T-cell (primary cell): ENCODE measurements at regions not wholly inside any gene's neighbourhood (a gene's known extent, or its start where the extent isn't known, plus 50 kb on each side); places are given as distances from the start of the nearest gene placed in this dataset.

Source experiments
- ATAC-seq, 4 experiments: fragments of 200-7000 bp in 3 of 4; fragments of 150-1000 bp in 1 of 4; cut with Tn5 transposase; replicated peaks in 1 of 4; 1 replicate in 3 of 4; 2 replicates in 1 of 4; pipeline ENCODE4 v1.10.0; 2021; ENCODE audit warnings: moderate library complexity in 3 of 4, mild to moderate bottlenecking in 2 of 4, moderate number of reproducible peaks in 1 of 4
- CTCF ChIA-PET, 2 donors: fragments of 300-600 bp; sonication (Branson Sonifier 250); formaldehyde crosslinking; loops; one replicate each; lab custom pipeline; 2022; ENCODE audit warnings: antibody characterized with exemption in 2 of 2; lab: Charles Lee
- POLR2A ChIA-PET, 2 donors: fragments of 300-600 bp; sonication (Branson Sonifier 250); formaldehyde crosslinking; loops; one replicate each; lab custom pipeline; 2022; ENCODE audit warnings: antibody characterized with exemption in 2 of 2; lab: Charles Lee
- DNase-seq, 35 experiments: peaks; one replicate each; pipeline versions ENCODE4 v3.0.0 to v3.0.0-alpha.2; 2013 to 2023
- H3K27ac ChIP-seq: one replicate; pipeline ENCODE4 v1.5.1; 2013; ENCODE audit warnings: low read length
- H3K27me3 ChIP-seq, 2 experiments: replicated peaks in 1 of 2; 1 replicate in 1 of 2; 2 replicates in 1 of 2; pipeline versions ENCODE4 v1.6.1 to v1.7.0; 2013; ENCODE audit warnings: low read length in 1 of 2, mixed read lengths in 1 of 2; ENCODE audit not compliant: control insufficient read depth in 2 of 2, insufficient read depth in 2 of 2; ENCODE audit errors: extremely low read depth in 1 of 2
- H3K36me3 ChIP-seq, 2 donors: 1 replicate in 1 of 2; 2 replicates in 1 of 2; pipeline versions ENCODE4 v1.6.1 to v1.7.0; 2013; ENCODE audit warnings: low read length in 1 of 2; ENCODE audit not compliant: control insufficient read depth in 2 of 2, insufficient read depth in 1 of 2; ENCODE audit errors: extremely low read depth in 1 of 2
- H3K4me1 ChIP-seq, 2 experiments: 1 replicate in 1 of 2; 2 replicates in 1 of 2; pipeline versions ENCODE4 v1.6.1 to v1.7.0; 2013; ENCODE audit warnings: low read length in 2 of 2, mixed read lengths in 1 of 2; ENCODE audit not compliant: insufficient read depth in 2 of 2, control insufficient read depth in 1 of 2; ENCODE audit errors: extremely low read depth in 1 of 2
- H3K4me3 ChIP-seq, 2 donors: 1 replicate in 1 of 2; 2 replicates in 1 of 2; pipeline versions ENCODE4 v1.5.1 to v1.7.0; 2013; ENCODE audit warnings: mild to moderate bottlenecking in 2 of 2, low read length in 1 of 2, moderate library complexity in 1 of 2; ENCODE audit not compliant: control insufficient read depth in 1 of 2; ENCODE audit errors: extremely low read depth in 1 of 2
- H3K9me3 ChIP-seq: 2 replicates; pipeline ENCODE4 v1.7.0; 2013
- H3K27ac Mint-ChIP-seq, 2 donors: one replicate each; pipeline ENCODE4 v1.8.0; 2020 to 2021; ENCODE audit warnings: mild to moderate bottlenecking in 2 of 2, mixed read lengths in 2 of 2
- H3K27me3 Mint-ChIP-seq, 2 donors: one replicate each; pipeline ENCODE4 v1.8.0; 2021 to 2022; ENCODE audit warnings: mixed read lengths in 2 of 2
- H3K36me3 Mint-ChIP-seq: one replicate; pipeline ENCODE4 v1.8.0; 2021; ENCODE audit warnings: mixed read lengths
- H3K4me1 Mint-ChIP-seq, 3 donors: one replicate each; pipeline ENCODE4 v1.8.0; 2020 to 2022; ENCODE audit warnings: mixed read lengths in 3 of 3, mild to moderate bottlenecking in 1 of 3
- H3K4me3 Mint-ChIP-seq, 3 donors: one replicate each; pipeline ENCODE4 v1.8.0; 2020 to 2022; ENCODE audit warnings: mild to moderate bottlenecking in 3 of 3, mixed read lengths in 3 of 3, moderate library complexity in 3 of 3
- H3K9me3 Mint-ChIP-seq, 3 donors: one replicate each; pipeline ENCODE4 v1.8.0; 2020 to 2022; ENCODE audit warnings: mixed read lengths in 3 of 3
- WGBS: methylation state at CpG from one replicate; pipeline ENCODE4 v1.1.5; 2013; ENCODE audit warnings: missing lambda C conversion rate; ENCODE audit not compliant: insufficient coverage; 5-methylcytosine and 5-hydroxymethylcytosine counted together

DNA sequence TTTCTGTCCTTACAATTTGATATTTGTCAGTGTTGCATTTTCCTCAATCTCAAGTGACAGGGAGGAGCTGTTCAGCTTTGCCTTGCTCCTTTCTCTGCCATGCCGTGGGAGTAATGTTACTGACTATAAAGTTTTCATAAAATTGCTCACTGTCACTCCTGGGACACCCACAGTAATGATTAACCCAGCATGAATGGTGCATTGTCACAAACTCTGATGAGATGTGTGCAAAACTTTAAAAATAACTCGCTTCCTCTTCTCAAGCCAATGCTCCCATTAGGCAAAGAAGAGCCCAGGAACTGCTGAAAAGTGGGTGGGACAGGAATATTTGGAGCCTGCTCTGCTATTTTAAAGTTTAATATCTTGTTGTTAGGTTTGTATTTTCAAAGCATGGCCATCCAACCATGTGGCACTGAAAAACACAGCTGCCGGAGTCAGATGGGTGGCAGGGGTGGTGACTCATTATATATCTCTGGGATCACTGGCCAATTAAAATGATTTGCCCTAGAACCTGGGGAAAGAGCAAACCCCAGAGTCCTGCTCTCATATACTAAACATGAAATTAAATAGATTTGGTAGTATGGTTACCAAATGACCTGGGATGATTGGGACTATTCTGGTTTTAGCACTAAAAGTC lies 260.1 kb downstream of the BTBD3 start:
- POLR2A ChIA-PET = no interaction called here
- H3K4me1 Mint-ChIP-seq = no peaks in the 10 kb centered on the region

DNA sequence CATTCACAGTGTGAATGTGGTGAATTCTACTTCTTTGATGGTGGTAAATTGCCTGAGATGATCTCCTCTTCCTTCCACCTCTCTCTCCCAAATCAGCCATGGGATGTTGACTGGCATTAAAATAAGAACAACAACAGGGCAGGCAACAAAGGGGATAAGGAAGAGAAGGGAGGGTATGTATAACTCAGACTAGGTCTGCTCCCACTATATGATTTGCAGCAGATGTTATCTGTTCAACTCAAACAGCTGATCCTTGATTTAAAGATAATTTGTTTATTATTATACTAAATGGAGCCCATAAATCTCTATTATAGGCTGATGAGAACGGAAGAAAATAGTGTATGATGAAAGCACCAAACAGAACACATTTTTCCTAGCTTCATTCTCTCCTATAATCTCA lies 262.0 kb downstream of the BTBD3 start:
- Mint-ChIP-seq H3K27me3 (no peaks in the 10 kb centered on the region), H3K4me3 (no peak overlapping the region), H3K4me1 (no peaks in the 10 kb centered on the region), H3K9me3 (peaks cover 10 to 12% (median 12%) of the 10 kb centered on the region in 3 donors), H3K36me3 (no peaks in the 10 kb centered on the region), H3K27ac (no peak overlapping the region)
- Histone ChIP-seq H3K4me1 (no peaks in the 10 kb centered on the region), H3K27ac (no peak overlapping the region), H3K4me3 (no peak overlapping the region), H3K9me3 (no peaks in the 10 kb centered on the region), H3K36me3 (no peaks in the 10 kb centered on the region), H3K27me3 (no peaks in the 10 kb centered on the region)
- ATAC-seq (no peak), DNase-seq (no peak)
- ChIA-PET POLR2A (no interaction called here), CTCF (no interaction called here)
- WGBS = no CpG with 5 or more reads among the region's 1 CpG

More for the DNA sequence above, 260.1 kb downstream of the BTBD3 start:
- Histone ChIP-seq H3K27me3 (no peaks in the 10 kb centered on the region), H3K27ac (no peak overlapping the region), H3K36me3 (no peaks in the 10 kb centered on the region), H3K4me3 (no peak overlapping the region), H3K4me1 (no peaks in the 10 kb centered on the region), H3K9me3 (no peaks in the 10 kb centered on the region)
- no peak overlapping the region for H3K27ac Mint-ChIP-seq
- H3K4me3 Mint-ChIP-seq = no peak overlapping the region
- no CpG with 5 or more reads among the region's 3 CpGs for WGBS
- H3K27me3 Mint-ChIP-seq = no peaks in the 10 kb centered on the region
- peaks cover 6 to 15% (median 10%) of the 10 kb centered on the region in 3 donors for H3K9me3 Mint-ChIP-seq
- ATAC-seq = no peak
- no peak for DNase-seq
- CTCF ChIA-PET = no interaction called here
- no peaks in the 10 kb centered on the region for H3K36me3 Mint-ChIP-seq

DNA sequence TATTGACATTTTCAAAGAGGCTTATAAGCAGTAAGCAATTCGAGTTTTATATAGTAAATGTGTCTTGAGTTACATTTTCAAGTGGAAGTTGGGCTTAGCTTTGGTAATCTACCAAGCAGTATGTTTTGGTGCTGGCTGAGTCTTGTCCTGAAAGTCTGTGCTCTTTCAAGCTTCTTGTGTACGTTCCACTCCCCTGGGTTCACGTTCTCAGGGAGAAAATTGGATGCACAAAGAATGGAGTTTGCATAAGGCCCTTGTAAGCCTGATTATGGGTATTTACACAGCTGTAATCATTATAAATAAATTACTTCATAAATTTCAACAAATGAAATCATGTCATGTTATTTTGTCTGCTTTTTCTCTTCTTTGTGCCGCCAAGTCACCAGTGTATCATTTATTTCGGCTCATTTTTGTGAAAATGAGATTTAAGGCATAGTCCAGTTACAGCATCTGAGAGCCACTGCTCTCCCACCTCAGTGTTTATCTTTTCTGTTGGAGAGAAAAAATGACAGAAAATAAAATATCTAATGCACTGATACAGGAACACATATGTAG lies 262.5 kb downstream of the BTBD3 start:
- DNase-seq = no peak
- Mint-ChIP-seq H3K4me1 (no peaks in the 10 kb centered on the region), H3K36me3 (no peaks in the 10 kb centered on the region), H3K27ac (no peak overlapping the region), H3K4me3 (no peak overlapping the region), H3K27me3 (no peaks in the 10 kb centered on the region), H3K9me3 (peaks cover 8 to 16% (median 10%) of the 10 kb centered on the region in 3 donors)
- no peak overlapping the region for H3K27ac ChIP-seq
- no peaks in the 10 kb centered on the region for H3K4me1 ChIP-seq
- no peaks in the 10 kb centered on the region for H3K36me3 ChIP-seq
- POLR2A ChIA-PET = no interaction called here
- ATAC-seq = no peak
- H3K9me3 ChIP-seq = no peaks in the 10 kb centered on the region
- no peak overlapping the region for H3K4me3 ChIP-seq
- no CpG with 5 or more reads among the region's 5 CpGs for WGBS
- CTCF ChIA-PET = no interaction called here
- H3K27me3 ChIP-seq = no peaks in the 10 kb centered on the region

DNA sequence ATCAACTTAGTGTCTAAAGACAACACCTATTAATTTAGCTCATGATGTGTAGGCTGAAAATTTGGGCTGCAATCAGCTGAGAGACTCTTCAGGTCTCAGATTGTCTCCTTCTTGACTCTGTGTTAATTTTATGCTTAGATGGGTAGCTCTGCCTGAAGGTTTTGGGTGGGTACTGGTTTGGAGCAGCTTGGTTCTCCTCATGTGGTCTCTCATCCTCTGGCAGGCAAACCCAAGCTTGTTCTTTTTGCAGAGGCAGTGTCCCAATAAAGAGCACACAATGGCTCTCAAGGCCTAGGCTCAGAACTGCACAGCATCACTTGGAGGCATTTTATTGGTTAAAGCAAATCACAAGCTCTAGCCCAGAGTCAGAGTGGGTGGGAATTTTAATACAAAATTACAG lies 280.6 kb downstream of the BTBD3 start:
- Mint-ChIP-seq H3K27ac (no peak overlapping the region), H3K36me3 (no peaks in the 10 kb centered on the region), H3K4me1 (no peaks in the 10 kb centered on the region), H3K9me3 (peaks cover 4 to 17% (median 16%) of the 10 kb centered on the region in 3 donors), H3K4me3 (no peak overlapping the region), H3K27me3 (no peaks in the 10 kb centered on the region)
- no peak for ATAC-seq
- H3K4me1 ChIP-seq = no peaks in the 10 kb centered on the region
- no peak overlapping the region for H3K27ac ChIP-seq
- H3K4me3 ChIP-seq = no peak overlapping the region
- ChIA-PET CTCF (interaction anchor here in 1 of 2 donors (0.6 kb wide), 1 partner anchor 55 kb away, joined by 3 read pairs; no protein-coding TSS in a partner anchor), POLR2A (no interaction called here)
- no peaks in the 10 kb centered on the region for H3K9me3 ChIP-seq
- H3K27me3 ChIP-seq = no peaks in the 10 kb centered on the region
- no peak for DNase-seq
- H3K36me3 ChIP-seq = no peaks in the 10 kb centered on the region

DNA sequence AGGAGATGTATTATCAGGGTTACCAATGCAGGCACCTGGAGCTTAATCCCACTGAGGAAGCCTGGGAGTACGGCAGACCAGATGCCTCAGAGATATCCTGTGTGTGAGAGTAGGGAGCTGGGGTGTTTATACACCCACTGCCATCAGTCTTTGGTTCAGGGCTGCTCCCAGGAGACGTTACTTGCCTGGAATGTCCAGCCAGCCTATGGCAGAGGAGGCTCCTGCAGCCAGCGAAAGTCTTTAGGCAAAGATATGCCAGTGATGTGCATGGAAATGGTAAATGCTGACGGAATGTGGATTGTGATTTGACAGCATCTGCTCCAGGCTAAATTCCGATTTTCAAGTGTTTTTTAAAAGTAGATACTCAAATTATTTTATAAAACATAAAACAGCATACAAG lies 282.0 kb downstream of the BTBD3 start:
- H3K4me3 Mint-ChIP-seq = no peak overlapping the region
- WGBS = no CpG with 5 or more reads among the region's 5 CpGs
- Histone ChIP-seq H3K4me1 (no peaks in the 10 kb centered on the region), H3K4me3 (no peak overlapping the region), H3K27me3 (no peaks in the 10 kb centered on the region), H3K27ac (no peak overlapping the region), H3K9me3 (no peaks in the 10 kb centered on the region), H3K36me3 (no peaks in the 10 kb centered on the region)
- ATAC-seq (no peak), DNase-seq (no peak)
- ChIA-PET CTCF (no interaction called here), POLR2A (no interaction called here)
- H3K27me3 Mint-ChIP-seq = no peaks in the 10 kb centered on the region
- no peak overlapping the region for H3K27ac Mint-ChIP-seq
- H3K4me1 Mint-ChIP-seq = no peaks in the 10 kb centered on the region
- no peaks in the 10 kb centered on the region for H3K36me3 Mint-ChIP-seq
- peaks cover 4 to 18% (median 14%) of the 10 kb centered on the region in 3 donors for H3K9me3 Mint-ChIP-seq

DNA sequence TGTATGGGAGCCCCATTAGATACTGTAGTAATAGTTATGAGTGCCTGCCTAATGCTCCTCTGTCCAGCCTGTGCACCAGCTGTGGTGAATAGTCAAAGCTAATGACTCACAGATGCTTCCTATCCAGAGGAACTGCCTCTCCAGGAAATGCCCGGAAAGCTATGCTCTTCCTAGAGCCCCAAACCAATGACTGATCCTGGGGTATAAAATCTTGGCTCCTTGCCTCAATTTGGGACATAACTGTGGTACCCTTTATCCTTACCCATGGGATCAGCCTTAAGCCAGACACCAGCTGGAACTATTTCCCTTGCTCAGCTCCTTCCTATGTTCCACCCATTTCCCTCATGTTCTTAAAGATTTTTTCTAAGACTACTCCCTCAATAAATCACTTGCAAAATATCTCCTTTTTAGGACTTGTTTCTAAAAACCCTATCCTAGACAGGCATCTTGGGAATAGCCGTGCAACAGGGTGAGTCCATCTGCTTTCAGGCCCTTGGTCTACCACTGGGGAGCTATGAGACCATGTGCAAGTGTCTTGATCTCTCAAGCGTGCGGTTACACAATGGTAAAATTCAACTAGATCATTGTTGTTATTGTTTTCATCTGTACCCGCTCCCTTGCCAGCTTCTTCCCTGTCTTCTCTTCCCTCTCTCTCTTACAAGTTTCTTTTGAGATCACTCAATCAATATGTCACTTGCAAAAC lies 283.7 kb downstream of the BTBD3 start:
- Mint-ChIP-seq H3K36me3 (no peaks in the 10 kb centered on the region), H3K27ac (no peak overlapping the region), H3K27me3 (no peaks in the 10 kb centered on the region), H3K9me3 (peaks cover 4 to 23% (median 15%) of the 10 kb centered on the region in 3 donors), H3K4me3 (no peak overlapping the region), H3K4me1 (no peaks in the 10 kb centered on the region)
- Histone ChIP-seq H3K36me3 (no peaks in the 10 kb centered on the region), H3K9me3 (no peaks in the 10 kb centered on the region), H3K27me3 (no peaks in the 10 kb centered on the region), H3K4me3 (no peak overlapping the region), H3K4me1 (no peaks in the 10 kb centered on the region), H3K27ac (no peak overlapping the region)
- DNase-seq (no peak), ATAC-seq (no peak)
- 94% methylated on average over 4 of the region's 5 CpGs for WGBS
- POLR2A ChIA-PET = no interaction called here
- CTCF ChIA-PET = no interaction called here
